Keratinocyte (primary cell): ENCODE measurements at regions not wholly inside any gene's neighbourhood (a gene's known extent, or its start where the extent isn't known, plus 50 kb on each side); places are given as distances from the start of the nearest gene placed in this dataset.
"Not testable (repeated sequence)": the region's sequence is repeated elsewhere in the genome, so short reads cannot be mapped to it uniquely, and the experiment has no call there.

Experiments used
- DNase-seq: peaks from one replicate; pipeline ENCODE4 v3.0.0-alpha.2; 2011; ENCODE audit warnings: low read depth, missing footprints, low spot score
- FAIRE-seq: peaks from 2 replicates; lab custom pipeline; 2011; peaks lifted over from hg19 to GRCh38; lab: Jason Lieb, UNC
- H2AFZ ChIP-seq: 2 replicates; pipeline ENCODE4 v1.6.0; 2012; ENCODE audit warnings: low read length, control low read depth, inconsistent platforms; ENCODE audit not compliant: control insufficient read depth
- H3K27ac ChIP-seq: 2 replicates; pipeline ENCODE4 v1.5.1; 2011; ENCODE audit warnings: low read length; ENCODE audit not compliant: control insufficient read depth, insufficient read depth
- H3K27me3 ChIP-seq: 3 replicates; pipeline ENCODE4 v1.6.0; 2011; ENCODE audit warnings: low read length; ENCODE audit not compliant: control insufficient read depth, insufficient read depth; ENCODE audit errors: extremely low read depth
- H3K36me3 ChIP-seq, 2 experiments: 2 replicates in 1 of 2; 3 replicates in 1 of 2; pipeline ENCODE4 v1.5.1; 2011; ENCODE audit warnings: low read length in 2 of 2, mild to moderate bottlenecking in 1 of 2; ENCODE audit not compliant: control insufficient read depth in 2 of 2, insufficient read depth in 2 of 2; ENCODE audit errors: extremely low read depth in 1 of 2
- H3K4me1 ChIP-seq: 3 replicates; pipeline ENCODE4 v1.5.1; 2011; ENCODE audit warnings: low read length; ENCODE audit not compliant: control insufficient read depth, insufficient read depth; ENCODE audit errors: extremely low read depth
- H3K4me2 ChIP-seq: 3 replicates; pipeline ENCODE4 v1.6.0; 2011; ENCODE audit warnings: low read depth, low read length; ENCODE audit not compliant: control insufficient read depth, insufficient read depth; ENCODE audit errors: extremely low read depth
- H3K4me3 ChIP-seq, 3 experiments: fragments of 200-600 bp in 1 of 3; sonication (generic) in 1 of 3; 2 replicates in 2 of 3; 3 replicates in 1 of 3; pipeline ENCODE4 v1.5.1; 2011 to 2016; ENCODE audit warnings: low read length in 3 of 3, mild to moderate bottlenecking in 3 of 3, control low read depth in 2 of 3, inconsistent platforms in 1 of 3, low read depth in 1 of 3, mixed read lengths in 1 of 3, mixed run types in 1 of 3, moderate library complexity in 1 of 3; ENCODE audit not compliant: control insufficient read depth in 2 of 3, insufficient read depth in 2 of 3; ENCODE audit errors: extremely low read depth in 1 of 3
- H3K79me2 ChIP-seq: 2 replicates; pipeline ENCODE4 v1.6.0; 2012; ENCODE audit warnings: low read length; ENCODE audit not compliant: control insufficient read depth, insufficient read depth
- H3K9ac ChIP-seq: 3 replicates; pipeline ENCODE4 v1.6.0; 2011; ENCODE audit warnings: low read length; ENCODE audit not compliant: control insufficient read depth, insufficient read depth; ENCODE audit errors: extremely low read depth
- H3K9me1 ChIP-seq: 3 replicates; pipeline ENCODE4 v1.6.0; 2011; ENCODE audit warnings: low read length; ENCODE audit not compliant: control insufficient read depth, insufficient read depth; ENCODE audit errors: extremely low read depth
- H3K9me3 ChIP-seq: 2 replicates; pipeline ENCODE4 v1.5.1; 2012; ENCODE audit warnings: low read depth, low read length; ENCODE audit not compliant: control insufficient read depth
- H4K20me1 ChIP-seq: 3 replicates; pipeline ENCODE4 v1.6.0; 2011; ENCODE audit warnings: low read length; ENCODE audit not compliant: control insufficient read depth, insufficient read depth; ENCODE audit errors: extremely low read depth
- CTCF ChIP-seq, 3 experiments: IDR thresholded peaks in 1 of 3; conservative IDR thresholded peaks in 1 of 3; optimal IDR thresholded peaks in 1 of 3; 2 replicates in 2 of 3; 3 replicates in 1 of 3; pipeline versions ENCODE3 to v1.5.1; 2011; ENCODE audit warnings: low read length in 3 of 3, mild to moderate bottlenecking in 3 of 3, moderate library complexity in 2 of 3, control low read depth in 1 of 3, inconsistent platforms in 1 of 3; ENCODE audit not compliant: insufficient read depth in 2 of 3; ENCODE audit errors: extremely low read depth in 1 of 3
- EZH2 ChIP-seq: IDR thresholded peaks from one replicate; pipeline ENCODE4 v1.6.1; 2012; ENCODE audit warnings: inconsistent platforms, mild to moderate bottlenecking, low read length, moderate library complexity
- dilution Hi-C: fragments of 300-500 bp; cut with MboI; formaldehyde crosslinking; loops from one replicate; pipeline ENCODE4 v1.7.0; 2020; ENCODE audit warnings: low sequenced_read_pairs; ENCODE audit not compliant: extremely low pct_ligation_motif_present

GRCh38 chrX:143270317-143270716 lies 244.6 kb downstream of the SPANXN4 start:
- no peak for TF ChIP-seq CTCF (optimal IDR thresholded peaks at IDR 0.05 in 1 of 3, IDR thresholded peaks at IDR 0.05 in 1 of 3, conservative IDR thresholded peaks at IDR 0.05 in 1 of 3; ENCODE audit: extremely low read depth in 1 of 3, insufficient read depth in 2 of 3, low read length in 3 of 3)
- no peak for TF ChIP-seq EZH2
- no peaks in the 10 kb centered on the region for H3K79me2 ChIP-seq
- H3K9me1 ChIP-seq: no peaks in the 10 kb centered on the region
- H3K36me3 ChIP-seq: no peaks in the 10 kb centered on the region
- no peak for FAIRE-seq
- no peak overlapping the region for H3K4me3 ChIP-seq
- no peak overlapping the region for H3K27ac ChIP-seq
- dilution Hi-C loops: no loop called here
- H4K20me1 ChIP-seq: no peaks in the 10 kb centered on the region
- no peaks in the 10 kb centered on the region for H3K27me3 ChIP-seq
- no peak for DNase-seq
- H3K9ac ChIP-seq: no peak overlapping the region
- H2AFZ ChIP-seq: no peak overlapping the region
- H3K4me2 ChIP-seq: no peak overlapping the region
- no peaks in the 10 kb centered on the region for H3K4me1 ChIP-seq
- H3K9me3 ChIP-seq: no peaks in the 10 kb centered on the region

GRCh38 chrX:143244593-143244992 lies 218.9 kb downstream of the SPANXN4 start:
- H3K9ac ChIP-seq, H3K4me3 ChIP-seq, H3K4me2 ChIP-seq, H3K9me1 ChIP-seq, FAIRE-seq, H3K27me3 ChIP-seq, DNase-seq, H3K27ac ChIP-seq, H3K4me1 ChIP-seq, H3K36me3 ChIP-seq, H2AFZ ChIP-seq, H3K9me3 ChIP-seq, H3K79me2 ChIP-seq, dilution Hi-C loops, H4K20me1 ChIP-seq: not testable (repeated sequence)

GRCh38 chrX:143240658-143241057 lies 214.9 kb downstream of the SPANXN4 start:
- Histone ChIP-seq H3K79me2 (no peaks in the 10 kb centered on the region), H3K9me1 (no peaks in the 10 kb centered on the region), H3K4me2 (no peak overlapping the region), H3K27ac (no peak overlapping the region), H3K36me3 (no peaks in the 10 kb centered on the region), H2AFZ (no peak overlapping the region), H3K27me3 (no peaks in the 10 kb centered on the region), H3K9me3 (no peaks in the 10 kb centered on the region), H3K4me1 (no peaks in the 10 kb centered on the region), H4K20me1 (no peaks in the 10 kb centered on the region), H3K9ac (no peak overlapping the region), H3K4me3 (no peak overlapping the region)
- dilution Hi-C loops: no loop called here
- no peak for FAIRE-seq
- no peak for TF ChIP-seq CTCF (optimal IDR thresholded peaks at IDR 0.05 in 1 of 3, IDR thresholded peaks at IDR 0.05 in 1 of 3, conservative IDR thresholded peaks at IDR 0.05 in 1 of 3; ENCODE audit: extremely low read depth in 1 of 3, insufficient read depth in 2 of 3, low read length in 3 of 3)
- TF ChIP-seq EZH2: no peak
- no peak for DNase-seq
